HEK293T (cell line): ENCODE measurements at regions not wholly inside any gene's neighbourhood (a gene's known extent, or its start where the extent isn't known, plus 50 kb on each side); places are given as distances from the start of the nearest gene placed in this dataset.

Experiments
- CTCF ChIA-PET: fragments of 350-600 bp; formaldehyde crosslinking; extraction: SDS; loops from one replicate; lab custom pipeline; 2021; ENCODE audit warnings: antibody characterized with exemption, inconsistent platforms; lab: Yijun Ruan, JAX
- POLR2A ChIA-PET: fragments of 350-600 bp; formaldehyde crosslinking; extraction: SDS; loops from one replicate; lab custom pipeline; 2020; ENCODE audit warnings: antibody characterized with exemption, inconsistent platforms; lab: Yijun Ruan, JAX
- DNase-seq: peaks from one replicate; pipeline ENCODE4 v3.0.0; 2012; ENCODE audit warnings: mixed read lengths; ENCODE audit errors: extremely low spot score
- ARNT ChIP-seq: fragments of 450-650 bp; IDR thresholded peaks from 2 replicates; pipeline ENCODE4 v1.6.1; 2017; ENCODE audit warnings: mild to moderate bottlenecking
- BHLHE40 ChIP-seq: fragments of 450-650 bp; IDR thresholded peaks from 2 replicates; pipeline ENCODE4 v1.6.1; 2016; ENCODE audit warnings: mild to moderate bottlenecking, moderate library complexity, borderline replicate concordance
- CTBP1 ChIP-seq: fragments of 450-650 bp; IDR thresholded peaks from 2 replicates; pipeline ENCODE4 v1.6.1; 2016; ENCODE audit warnings: borderline replicate concordance
- ELF4 ChIP-seq: fragments of 450-650 bp; IDR thresholded peaks from 2 replicates; pipeline ENCODE4 v1.6.1; 2017; ENCODE audit warnings: antibody characterized with exemption
- FOXA1 ChIP-seq: fragments of 450-650 bp; IDR thresholded peaks from 2 replicates; pipeline ENCODE4 v1.6.1; 2016; ENCODE audit warnings: mild to moderate bottlenecking
- FOXK2 ChIP-seq: fragments of 450-650 bp; IDR thresholded peaks from 2 replicates; pipeline ENCODE4 v1.6.1; 2016; ENCODE audit warnings: mild to moderate bottlenecking
- FOXM1 ChIP-seq: fragments of 450-650 bp; IDR thresholded peaks from 2 replicates; pipeline ENCODE4 v1.6.1; 2017; ENCODE audit warnings: mild to moderate bottlenecking, borderline replicate concordance
- HDGF ChIP-seq: fragments of 450-650 bp; IDR thresholded peaks from 2 replicates; pipeline ENCODE4 v1.6.1; 2017; ENCODE audit warnings: antibody characterized with exemption, borderline replicate concordance
- L3MBTL2 ChIP-seq: fragments of 450-650 bp; conservative IDR thresholded peaks from 2 replicates; pipeline ENCODE4 v1.6.1; 2016; ENCODE audit warnings: mild to moderate bottlenecking
- LEF1 ChIP-seq: fragments of 450-650 bp; IDR thresholded peaks from 2 replicates; pipeline ENCODE4 v1.6.1; 2017; ENCODE audit warnings: mild to moderate bottlenecking, borderline replicate concordance
- NFRKB ChIP-seq: fragments of 450-650 bp; IDR thresholded peaks from 2 replicates; pipeline ENCODE4 v1.6.1; 2016; ENCODE audit warnings: mild to moderate bottlenecking, moderate library complexity
- SP1 ChIP-seq: fragments of 450-650 bp; IDR thresholded peaks from 2 replicates; pipeline ENCODE4 v1.6.1; 2017
- SUZ12 ChIP-seq: fragments of 450-650 bp; IDR thresholded peaks from 2 replicates; pipeline ENCODE4 v1.6.1; 2016; ENCODE audit warnings: mild to moderate bottlenecking
- TARDBP ChIP-seq: fragments of 450-650 bp; IDR thresholded peaks from 2 replicates; pipeline ENCODE4 v1.6.1; 2016
- ZNF384 ChIP-seq: fragments of 450-650 bp; IDR thresholded peaks from 2 replicates; pipeline ENCODE4 v1.6.1; 2016
- TF ChIP-seq, protein P1 (sequence below): fragments of 450-650 bp; IDR thresholded peaks from 2 replicates; pipeline ENCODE4 v1.6.1; 2016

DNA sequence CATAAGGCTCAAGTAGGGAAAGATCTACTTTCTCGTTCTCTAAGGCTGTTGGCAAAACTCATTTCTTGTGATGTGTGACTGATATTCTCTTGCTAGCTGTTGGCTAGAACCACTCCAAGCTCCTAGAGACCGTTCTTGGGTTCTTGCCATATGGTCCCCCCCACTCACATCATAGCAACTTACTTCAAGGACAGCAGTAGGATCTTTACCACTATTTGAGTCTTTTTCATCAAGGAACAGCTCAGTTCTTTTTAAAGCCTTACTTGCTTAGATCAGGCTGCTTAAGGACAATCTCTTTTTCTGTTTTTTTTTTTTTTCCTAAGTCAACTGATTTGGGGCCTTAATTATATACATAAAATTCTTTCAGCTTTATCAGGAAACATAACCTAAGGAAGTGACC, 251.1 kb downstream of the GPR37 start:
- POLR2A ChIA-PET = no interaction called here
- no peak for TF ChIP-seq LEF1
- TF ChIP-seq ZNF384 = no peak
- no peak for TF ChIP-seq SUZ12
- no peak for TF ChIP-seq L3MBTL2
- no peak for TF ChIP-seq SP1
- TF ChIP-seq BHLHE40 = no peak
- no peak for TF ChIP-seq FOXA1
- no peak for TF ChIP-seq TARDBP
- no peak for TF ChIP-seq FOXK2
- TF ChIP-seq ARNT = no peak
- TF ChIP-seq CTBP1 = no peak
- TF ChIP-seq, protein P1, sequence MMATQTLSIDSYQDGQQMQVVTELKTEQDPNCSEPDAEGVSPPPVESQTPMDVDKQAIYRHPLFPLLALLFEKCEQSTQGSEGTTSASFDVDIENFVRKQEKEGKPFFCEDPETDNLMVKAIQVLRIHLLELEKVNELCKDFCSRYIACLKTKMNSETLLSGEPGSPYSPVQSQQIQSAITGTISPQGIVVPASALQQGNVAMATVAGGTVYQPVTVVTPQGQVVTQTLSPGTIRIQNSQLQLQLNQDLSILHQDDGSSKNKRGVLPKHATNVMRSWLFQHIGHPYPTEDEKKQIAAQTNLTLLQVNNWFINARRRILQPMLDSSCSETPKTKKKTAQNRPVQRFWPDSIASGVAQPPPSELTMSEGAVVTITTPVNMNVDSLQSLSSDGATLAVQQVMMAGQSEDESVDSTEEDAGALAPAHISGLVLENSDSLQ = no peak
- no peak for TF ChIP-seq HDGF
- no peak for TF ChIP-seq ELF4
- TF ChIP-seq FOXM1 = no peak
- no peak for TF ChIP-seq NFRKB
- CTCF ChIA-PET = no interaction called here
- DNase-seq = no peak

DNA sequence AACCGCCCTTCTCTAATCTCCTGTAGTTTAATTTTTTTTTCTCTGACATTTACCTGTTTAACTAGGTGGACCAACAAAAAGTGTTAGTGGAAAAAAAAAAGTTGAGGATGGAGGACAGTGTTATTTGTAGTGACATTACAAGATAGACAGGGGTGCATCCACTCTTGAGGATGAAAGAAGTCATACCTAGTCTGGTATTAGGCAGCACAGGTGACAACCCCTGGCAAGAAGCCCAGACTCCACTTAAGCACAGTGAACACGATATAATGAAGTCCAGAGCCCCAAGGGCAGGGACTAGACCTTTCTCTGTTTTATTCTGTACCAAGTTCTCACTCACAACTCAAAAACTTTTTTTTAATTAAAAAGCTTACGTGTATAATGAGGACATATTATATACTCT, 268.4 kb downstream of the GPR37 start:
- ChIA-PET POLR2A (no interaction called here), CTCF (no interaction called here)
- no peak for DNase-seq
- TF ChIP-seq FOXK2 (no peak), SP1 (no peak), ZNF384 (no peak), FOXM1 (no peak)

DNA sequence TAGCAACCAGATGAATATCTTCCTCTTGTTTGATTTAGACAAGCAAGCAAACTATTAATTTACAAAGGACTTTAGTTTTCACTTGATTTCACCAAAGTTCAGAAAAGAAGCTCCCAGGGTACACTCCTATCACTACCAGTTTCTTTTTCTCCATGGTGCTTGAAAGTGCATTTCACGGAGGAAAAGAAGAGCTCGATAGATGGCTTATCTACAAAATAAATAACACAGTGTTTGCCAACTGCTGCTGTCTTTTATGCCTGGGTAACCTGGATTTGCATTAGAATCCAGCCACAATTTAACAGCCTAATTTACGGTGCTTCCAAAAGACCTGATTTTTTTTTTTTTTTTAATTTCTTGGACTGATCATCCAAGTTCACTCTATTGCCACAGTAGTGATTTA, 275.7 kb downstream of the GPR37 start:
- no peak for DNase-seq
- CTCF ChIA-PET = no interaction called here
- POLR2A ChIA-PET = no interaction called here
- no peak for TF ChIP-seq ZNF384
- no peak for TF ChIP-seq SP1
- TF ChIP-seq TARDBP = no peak
- TF ChIP-seq, protein P1 = no peak
- TF ChIP-seq ELF4 = no peak
- no peak for TF ChIP-seq FOXA1
- TF ChIP-seq FOXK2 = no peak
- no peak for TF ChIP-seq LEF1
- TF ChIP-seq ARNT = no peak
- no peak for TF ChIP-seq CTBP1
- no peak for TF ChIP-seq L3MBTL2
- no peak for TF ChIP-seq BHLHE40
- no peak for TF ChIP-seq FOXM1
- TF ChIP-seq HDGF = no peak
- no peak for TF ChIP-seq NFRKB
- TF ChIP-seq SUZ12 = no peak

DNA sequence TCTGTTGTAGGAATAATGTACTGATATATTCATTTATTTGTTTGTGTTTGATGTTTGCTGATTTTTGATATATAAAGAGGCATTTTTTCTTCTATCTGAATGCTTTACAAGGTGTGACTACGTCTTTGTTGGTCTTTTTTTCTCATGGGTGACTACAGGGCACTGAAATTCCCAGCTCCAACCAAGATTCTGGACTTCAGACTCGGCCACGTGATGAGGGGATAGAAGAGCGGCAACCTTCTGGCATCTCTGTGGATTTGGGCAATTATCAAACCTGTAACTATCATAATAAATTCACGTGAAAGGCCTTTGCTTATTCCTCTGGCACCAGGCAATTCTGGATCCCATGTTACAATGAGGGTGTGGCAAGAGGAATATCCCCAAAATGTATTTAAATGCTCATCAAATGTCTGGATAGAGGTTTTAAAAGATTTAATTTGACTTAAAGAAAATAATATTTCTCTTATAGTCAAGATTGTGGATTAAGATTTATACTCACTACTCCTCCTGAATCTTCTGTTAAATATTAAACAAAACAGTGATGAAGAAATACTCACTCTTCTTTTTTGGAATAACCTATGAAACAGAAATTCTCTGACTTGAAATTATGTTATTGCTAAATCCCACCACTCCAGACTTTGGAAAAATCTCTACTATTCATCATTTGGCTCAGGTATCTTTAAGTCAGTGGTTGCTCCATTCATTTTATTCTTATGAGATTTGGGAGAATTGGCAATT, 276.3 kb downstream of the GPR37 start:
- TF ChIP-seq ELF4 = no peak
- TF ChIP-seq FOXM1 = no peak
- TF ChIP-seq LEF1 = no peak
- no peak for TF ChIP-seq SP1
- no peak for TF ChIP-seq HDGF
- POLR2A ChIA-PET = no interaction called here
- CTCF ChIA-PET = no interaction called here
- no peak for DNase-seq

DNA sequence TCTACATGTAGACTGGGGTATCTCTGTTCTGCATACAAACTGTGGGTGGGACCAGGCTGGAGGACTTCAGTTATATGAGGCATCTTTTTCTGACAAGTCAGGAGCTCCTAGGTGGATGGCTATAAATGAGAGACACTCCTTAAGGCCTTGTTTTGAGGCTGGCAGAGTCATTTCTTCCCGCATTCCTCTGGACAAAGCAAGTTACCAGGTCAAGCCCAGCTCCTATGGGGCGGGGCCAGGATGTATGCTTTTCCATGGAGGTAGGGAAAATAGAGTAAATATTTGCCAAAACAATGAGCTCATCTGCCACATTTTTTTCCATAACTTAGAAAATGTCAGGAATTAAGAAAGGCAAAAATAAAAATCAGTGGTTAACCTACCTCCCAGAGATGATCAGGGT, 283.4 kb downstream of the GPR37 start:
- DNase-seq = no peak
- POLR2A ChIA-PET = no interaction called here
- TF ChIP-seq TARDBP = no peak
- TF ChIP-seq CTBP1 = no peak
- no peak for TF ChIP-seq SP1
- TF ChIP-seq NFRKB = no peak
- no peak for TF ChIP-seq FOXM1
- no peak for TF ChIP-seq ZNF384
- TF ChIP-seq BHLHE40 = no peak
- no peak for TF ChIP-seq ELF4
- no peak for TF ChIP-seq FOXA1
- TF ChIP-seq LEF1 = no peak
- TF ChIP-seq SUZ12 = no peak
- TF ChIP-seq L3MBTL2 = no peak
- TF ChIP-seq, protein P1 = no peak
- no peak for TF ChIP-seq FOXK2
- TF ChIP-seq HDGF = no peak
- no peak for TF ChIP-seq ARNT
- CTCF ChIA-PET = no interaction called here

DNA sequence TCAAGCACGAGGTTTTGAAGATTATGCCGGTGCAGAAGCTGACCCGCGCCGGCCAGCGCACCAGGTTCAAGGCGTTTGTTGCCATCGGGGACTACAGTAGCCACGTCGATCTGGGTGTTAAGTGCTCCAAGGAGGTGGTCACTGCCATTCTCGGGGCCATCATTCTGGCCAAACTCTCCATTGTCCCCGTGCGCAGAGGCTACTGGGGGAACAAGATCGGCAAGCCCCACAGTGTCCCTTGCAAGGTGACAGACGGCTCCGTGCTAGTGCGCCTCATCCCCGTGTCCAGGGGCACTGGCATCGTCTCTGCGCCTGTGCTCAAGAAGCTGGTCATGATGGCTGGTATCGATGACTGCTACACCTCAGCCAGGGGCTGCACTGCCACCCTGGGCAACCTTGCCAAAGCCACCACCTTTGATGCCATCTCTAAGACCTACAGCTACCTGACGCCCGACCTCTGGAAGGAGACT, 284.7 kb downstream of the GPR37 start:
- ChIA-PET POLR2A (no interaction called here), CTCF (no interaction called here)
- TF ChIP-seq ZNF384 = no peak
- TF ChIP-seq TARDBP = no peak
- TF ChIP-seq ARNT = no peak
- no peak for TF ChIP-seq SP1
- no peak for TF ChIP-seq SUZ12
- TF ChIP-seq NFRKB = no peak
- no peak for TF ChIP-seq HDGF
- TF ChIP-seq, protein P1 = no peak
- TF ChIP-seq BHLHE40 = no peak
- TF ChIP-seq L3MBTL2 = no peak
- no peak for TF ChIP-seq FOXK2
- no peak for TF ChIP-seq CTBP1
- TF ChIP-seq FOXA1 = no peak
- TF ChIP-seq ELF4 = no peak
- no peak for TF ChIP-seq LEF1
- TF ChIP-seq FOXM1 = no peak
- DNase-seq = no peak
